ENCODE measurements at regions not wholly inside any gene's neighbourhood (a gene's known extent, or its start where the extent isn't known, plus 50 kb on each side); places are given as distances from the start of the nearest gene placed in this dataset.

DNA sequence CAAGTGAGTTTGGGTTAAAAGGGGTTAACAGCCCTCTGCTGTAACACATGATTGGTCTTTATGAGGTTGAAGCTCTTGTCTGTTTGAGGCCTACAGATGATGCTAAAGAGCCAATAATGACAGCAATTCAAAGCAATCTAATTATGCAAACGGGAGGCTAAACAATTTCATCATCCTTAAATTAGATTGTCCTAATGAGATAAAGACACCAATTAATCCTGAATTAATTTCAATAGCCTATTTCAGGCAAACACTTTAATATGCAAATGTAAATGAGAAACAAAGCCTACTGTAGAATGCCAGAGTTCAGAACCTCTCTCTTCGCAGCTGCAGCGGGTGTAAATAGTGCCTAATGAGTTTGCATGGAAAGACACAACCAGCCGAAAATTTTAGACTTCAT lies 504.7 kb upstream of the PBX1 start:
- TF ChIP-seq NFYA (IDR thresholded peaks at IDR 0.05; ENCODE audit: borderline replicate concordance, low read depth, low read length): no peak
- TF ChIP-seq, protein P1, sequence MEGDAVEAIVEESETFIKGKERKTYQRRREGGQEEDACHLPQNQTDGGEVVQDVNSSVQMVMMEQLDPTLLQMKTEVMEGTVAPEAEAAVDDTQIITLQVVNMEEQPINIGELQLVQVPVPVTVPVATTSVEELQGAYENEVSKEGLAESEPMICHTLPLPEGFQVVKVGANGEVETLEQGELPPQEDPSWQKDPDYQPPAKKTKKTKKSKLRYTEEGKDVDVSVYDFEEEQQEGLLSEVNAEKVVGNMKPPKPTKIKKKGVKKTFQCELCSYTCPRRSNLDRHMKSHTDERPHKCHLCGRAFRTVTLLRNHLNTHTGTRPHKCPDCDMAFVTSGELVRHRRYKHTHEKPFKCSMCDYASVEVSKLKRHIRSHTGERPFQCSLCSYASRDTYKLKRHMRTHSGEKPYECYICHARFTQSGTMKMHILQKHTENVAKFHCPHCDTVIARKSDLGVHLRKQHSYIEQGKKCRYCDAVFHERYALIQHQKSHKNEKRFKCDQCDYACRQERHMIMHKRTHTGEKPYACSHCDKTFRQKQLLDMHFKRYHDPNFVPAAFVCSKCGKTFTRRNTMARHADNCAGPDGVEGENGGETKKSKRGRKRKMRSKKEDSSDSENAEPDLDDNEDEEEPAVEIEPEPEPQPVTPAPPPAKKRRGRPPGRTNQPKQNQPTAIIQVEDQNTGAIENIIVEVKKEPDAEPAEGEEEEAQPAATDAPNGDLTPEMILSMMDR (IDR thresholded peaks at IDR 0.05 in 2 of 3, conservative IDR thresholded peaks at IDR 0.05 in 1 of 3; ENCODE audit: control insufficient read depth in 2 of 3, extremely low read depth in 1 of 3, insufficient read depth in 1 of 3, low read depth in 3 of 3, low read length in 3 of 3): no peak
